ENCODE measurements at regions not wholly inside any gene's neighbourhood (a gene's known extent, or its start where the extent isn't known, plus 50 kb on each side); places are given as distances from the start of the nearest gene placed in this dataset.
A peak's percentile ranks its signal among the peaks of the same experiment; 100 is the strongest.
"Not testable (repeated sequence)": the region's sequence is repeated elsewhere in the genome, so short reads cannot be mapped to it uniquely, and the experiment has no call there.

DNA sequence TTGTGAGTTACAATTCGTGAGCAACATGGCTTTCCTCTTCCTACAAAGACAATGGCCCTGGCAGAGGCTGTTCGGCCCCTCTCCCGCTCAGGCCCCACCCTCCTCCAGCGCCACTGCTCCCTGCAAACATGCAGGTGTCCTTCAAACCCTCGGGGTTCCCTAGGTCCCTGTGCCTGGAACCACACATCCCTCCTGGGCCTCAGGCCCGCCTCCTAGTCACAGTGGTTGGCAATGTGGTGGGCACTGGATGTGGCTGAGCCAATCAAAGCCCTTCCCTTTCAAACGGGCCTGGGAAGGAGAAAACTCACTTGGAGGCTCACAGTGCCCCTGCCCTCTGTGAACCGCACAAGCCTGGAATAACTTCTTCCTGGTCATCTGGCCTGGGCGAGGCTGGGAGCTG, 147.2 kb downstream of the TFAP2C start:
- DNase-seq (no peak), ATAC-seq (no peak)
- Mint-ChIP-seq H3K27ac (no peak overlapping the region), H3K4me3 (no peak overlapping the region), H3K9me3 (no peaks in the 10 kb centered on the region), H3K27me3 (peaks cover 26% of the 10 kb centered on the region), H3K4me1 (peaks cover 10% of the 10 kb centered on the region)

DNA sequence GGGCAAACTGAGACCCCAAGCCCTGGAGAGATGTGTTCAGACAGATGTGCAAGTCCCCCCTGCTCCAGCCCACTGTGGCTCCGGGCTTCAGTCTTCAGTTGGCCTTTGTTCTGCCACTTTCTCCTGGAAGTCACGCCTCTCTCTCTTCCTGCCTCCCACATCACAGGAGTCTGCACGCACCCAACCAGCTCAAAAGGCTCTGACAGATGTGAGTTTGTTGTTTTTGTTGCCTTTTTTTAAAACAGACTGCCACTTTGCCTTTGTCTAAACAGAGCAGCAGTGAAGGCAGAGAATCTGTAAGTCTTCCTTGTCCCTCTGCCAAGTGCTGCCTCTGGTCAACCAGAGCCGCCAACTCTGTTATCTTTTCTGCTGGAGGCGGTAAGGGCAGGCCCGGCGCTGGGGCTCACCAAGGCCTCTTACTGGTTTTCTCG, 149.7 kb downstream of the TFAP2C start:
- DNase-seq (no peak), ATAC-seq (no peak)
- Mint-ChIP-seq H3K27me3 (peaks cover 35% of the 10 kb centered on the region), H3K9me3 (no peaks in the 10 kb centered on the region), H3K4me1 (peaks cover 10% of the 10 kb centered on the region), H3K4me3 (no peak overlapping the region), H3K27ac (no peak overlapping the region)

DNA sequence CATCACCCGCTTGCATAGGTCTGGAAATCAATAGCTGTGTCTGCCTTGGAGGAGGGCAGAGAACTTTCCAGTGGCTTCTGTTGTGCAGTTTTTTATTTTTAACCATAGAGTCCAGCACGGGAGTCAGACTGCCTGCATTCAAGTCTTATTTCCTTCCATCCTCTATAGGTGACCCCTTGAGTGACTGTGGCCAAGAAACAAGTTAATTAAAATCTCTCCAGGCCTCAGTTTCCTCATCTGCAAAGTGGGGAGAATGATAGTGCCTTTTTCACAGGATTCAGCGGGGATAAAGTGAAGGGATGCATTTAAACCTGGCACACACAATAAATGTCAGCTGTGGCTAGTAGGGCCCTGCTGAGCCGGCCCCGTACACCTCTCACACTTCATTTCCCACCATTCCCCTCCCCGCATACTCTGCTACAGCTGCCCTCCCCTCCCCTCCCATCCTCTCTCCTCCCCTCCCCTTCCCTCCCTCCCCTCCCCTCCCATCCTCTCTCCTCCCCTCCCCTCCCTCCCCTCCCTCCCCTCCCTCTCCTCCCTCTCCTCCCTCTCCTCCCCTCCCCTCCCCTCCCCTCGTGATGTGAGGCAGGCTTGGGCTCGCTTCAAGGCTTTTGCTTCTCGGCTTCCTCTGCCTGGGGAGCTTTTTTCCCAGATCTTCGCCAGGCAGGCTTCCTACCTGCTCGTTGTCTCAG, 150.5 kb downstream of the TFAP2C start:
- H3K27me3 Mint-ChIP-seq: peaks cover 35% of the 10 kb centered on the region
- H3K4me3 Mint-ChIP-seq: no peak overlapping the region
- no peak overlapping the region for H3K27ac Mint-ChIP-seq
- DNase-seq (no peak), ATAC-seq (peak; percentile 35)
- no peaks in the 10 kb centered on the region for H3K9me3 Mint-ChIP-seq
- peaks cover 10% of the 10 kb centered on the region for H3K4me1 Mint-ChIP-seq

DNA sequence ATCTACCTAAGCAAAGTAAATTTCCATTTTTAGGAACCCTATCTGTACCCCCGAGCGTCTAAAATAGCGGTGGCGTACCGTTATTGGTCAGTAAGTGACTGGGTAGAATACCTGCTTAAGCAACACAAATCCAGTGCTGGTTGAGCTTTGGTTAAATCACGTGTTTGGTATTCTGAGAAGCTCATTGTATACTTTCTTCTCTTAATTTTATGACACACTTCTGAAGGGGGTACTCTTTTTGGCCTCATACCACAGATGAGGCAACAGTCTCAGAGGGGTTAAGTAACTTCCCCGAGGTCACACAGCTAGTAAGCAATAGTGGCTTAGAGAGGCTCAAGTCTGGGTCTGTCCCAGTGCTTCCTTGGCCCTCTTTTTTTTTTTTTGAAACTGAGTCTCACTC, 151.2 kb downstream of the TFAP2C start:
- no peak overlapping the region for H3K4me3 Mint-ChIP-seq
- H3K9me3 Mint-ChIP-seq: no peaks in the 10 kb centered on the region
- H3K4me1 Mint-ChIP-seq: peaks cover 10% of the 10 kb centered on the region
- no peak overlapping the region for H3K27ac Mint-ChIP-seq
- H3K27me3 Mint-ChIP-seq: peaks cover 35% of the 10 kb centered on the region
- ATAC-seq: no peak
- DNase-seq: no peak

DNA sequence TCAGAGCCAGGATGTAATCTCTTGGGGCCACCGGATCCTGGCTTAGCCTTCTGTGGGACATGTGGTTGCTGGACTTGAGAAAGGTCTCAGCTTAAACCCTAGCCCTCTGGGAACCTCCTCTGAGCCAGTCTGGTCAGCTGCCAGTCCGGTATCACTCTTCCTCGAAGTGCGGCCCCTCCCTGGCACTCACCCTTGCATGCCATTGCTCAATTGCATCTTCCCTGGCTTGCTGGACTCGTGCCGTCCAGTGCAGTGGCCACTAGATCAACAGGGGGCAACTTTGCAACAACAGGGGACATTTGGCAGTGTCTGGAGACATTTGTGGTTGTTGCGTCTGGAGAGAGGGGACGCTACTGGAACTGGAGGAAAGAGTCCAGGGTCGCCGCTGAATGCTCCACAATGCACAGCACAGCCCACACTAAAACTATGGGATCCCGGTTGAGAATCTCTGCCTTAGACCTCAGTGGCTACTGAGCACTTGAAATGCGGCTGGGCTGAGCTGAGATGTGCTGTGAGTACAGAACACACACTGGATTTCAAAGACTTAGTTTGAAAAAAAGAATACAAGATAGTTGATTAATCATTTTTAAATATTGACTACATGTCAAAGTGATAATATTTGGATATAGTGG, 152.1 kb downstream of the TFAP2C start:
- Mint-ChIP-seq H3K4me3 (no peak overlapping the region), H3K27ac (no peak overlapping the region), H3K4me1 (peaks cover 10% of the 10 kb centered on the region), H3K9me3 (no peaks in the 10 kb centered on the region), H3K27me3 (peaks cover 35% of the 10 kb centered on the region)
- DNase-seq (no peak), ATAC-seq (no peak)

DNA sequence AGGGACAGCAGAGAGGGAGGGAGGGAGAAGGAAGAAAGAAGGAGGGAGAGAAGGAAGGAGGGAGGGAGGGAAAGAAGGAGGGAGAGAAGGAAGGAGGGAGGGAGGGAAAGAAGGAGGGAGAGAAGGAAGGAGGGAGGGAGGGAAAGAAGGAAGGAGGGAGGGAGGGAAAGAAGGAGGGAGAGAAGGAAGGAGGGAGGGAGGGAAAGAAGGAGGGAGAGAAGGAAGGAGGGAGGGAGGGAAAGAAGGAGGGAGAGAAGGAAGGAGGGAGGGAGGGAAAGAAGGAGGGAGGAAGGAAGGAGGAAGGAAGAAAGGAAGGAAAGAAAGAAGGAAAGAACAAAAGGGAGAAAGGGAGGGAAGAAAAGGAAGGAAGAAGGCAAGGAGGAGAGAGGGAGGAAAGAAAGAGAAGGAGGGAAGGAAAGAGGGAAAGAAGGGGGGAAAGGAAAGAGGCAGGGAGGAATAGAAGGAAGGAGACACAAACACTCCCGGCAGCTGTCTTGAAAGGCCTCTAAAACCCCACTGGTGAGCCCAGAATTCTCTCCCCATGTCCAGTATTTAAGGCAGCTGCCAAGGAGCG, 153.0 kb downstream of the TFAP2C start:
- not testable (repeated sequence) for H3K4me3 Mint-ChIP-seq, ATAC-seq, DNase-seq, H3K4me1 Mint-ChIP-seq, H3K27ac Mint-ChIP-seq, H3K9me3 Mint-ChIP-seq
- peaks cover 35% of the 10 kb centered on the region for H3K27me3 Mint-ChIP-seq

DNA sequence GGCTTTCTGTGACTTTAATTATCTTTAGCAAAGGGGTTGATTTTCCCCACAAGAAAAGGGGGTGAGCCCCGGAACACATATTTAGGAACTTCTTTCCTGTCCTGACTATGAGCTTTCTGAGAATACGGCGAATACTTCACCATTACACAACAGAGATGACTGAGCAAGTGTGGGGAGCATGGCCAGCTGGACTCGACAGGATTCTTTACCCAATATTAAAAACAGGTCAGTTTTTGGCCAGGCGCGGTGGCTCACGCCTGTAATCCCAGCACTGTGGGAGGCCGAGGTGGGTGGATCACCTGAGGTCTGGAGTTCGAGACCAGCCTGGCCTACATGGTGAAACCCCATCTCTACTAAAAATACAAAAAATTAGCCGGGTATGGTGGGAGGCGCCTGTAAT, 153.7 kb downstream of the TFAP2C start:
- ATAC-seq, H3K4me1 Mint-ChIP-seq, H3K27ac Mint-ChIP-seq, H3K9me3 Mint-ChIP-seq, H3K4me3 Mint-ChIP-seq, DNase-seq: not testable (repeated sequence)
- H3K27me3 Mint-ChIP-seq: peaks cover 35% of the 10 kb centered on the region

DNA sequence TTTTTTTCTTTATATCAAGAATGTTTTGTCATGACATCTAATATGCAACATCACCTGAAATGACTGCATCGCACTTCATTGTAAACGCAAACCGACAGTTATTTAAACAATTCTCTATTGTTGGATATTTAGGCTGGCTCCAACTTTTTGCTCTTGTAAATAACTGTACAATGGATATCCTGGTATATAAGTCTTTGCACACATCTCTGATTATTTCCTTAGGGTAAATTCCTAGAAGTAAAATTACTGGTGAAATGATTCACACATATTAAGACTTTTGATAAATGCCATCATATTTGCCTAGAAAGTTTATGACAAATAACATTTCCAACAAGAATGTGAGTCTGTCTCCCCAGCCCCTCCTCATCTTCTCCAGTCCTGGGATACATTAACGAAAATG, 154.7 kb downstream of the TFAP2C start:
- Mint-ChIP-seq H3K4me1 (peaks cover 5% of the 10 kb centered on the region), H3K27ac (no peak overlapping the region), H3K9me3 (no peaks in the 10 kb centered on the region), H3K27me3 (peaks cover 30% of the 10 kb centered on the region), H3K4me3 (no peak overlapping the region)
- DNase-seq (no peak), ATAC-seq (no peak)

DNA sequence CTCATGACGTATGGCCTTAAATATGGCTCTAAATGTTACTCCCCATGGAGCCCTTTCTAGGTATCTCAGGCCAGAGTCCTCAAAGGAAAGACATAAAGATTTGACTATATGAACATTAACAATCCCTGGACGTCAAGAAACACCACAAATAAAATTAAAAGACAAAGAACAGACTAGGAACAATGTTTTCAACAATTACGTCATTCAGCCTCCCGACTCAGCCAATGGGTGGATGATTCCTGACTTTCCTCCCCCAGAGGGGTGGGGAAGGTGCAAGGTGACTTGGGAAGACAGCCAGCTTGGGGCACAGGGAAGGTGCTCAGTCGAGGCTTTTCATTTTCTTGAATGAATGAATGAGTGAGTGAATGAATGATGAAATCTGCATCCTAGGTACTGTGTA, 157.4 kb downstream of the TFAP2C start:
- Mint-ChIP-seq H3K27ac (no peak overlapping the region), H3K9me3 (no peaks in the 10 kb centered on the region), H3K4me1 (no peaks in the 10 kb centered on the region), H3K4me3 (no peak overlapping the region), H3K27me3 (peaks cover 7% of the 10 kb centered on the region)
- DNase-seq (no peak), ATAC-seq (no peak)

DNA sequence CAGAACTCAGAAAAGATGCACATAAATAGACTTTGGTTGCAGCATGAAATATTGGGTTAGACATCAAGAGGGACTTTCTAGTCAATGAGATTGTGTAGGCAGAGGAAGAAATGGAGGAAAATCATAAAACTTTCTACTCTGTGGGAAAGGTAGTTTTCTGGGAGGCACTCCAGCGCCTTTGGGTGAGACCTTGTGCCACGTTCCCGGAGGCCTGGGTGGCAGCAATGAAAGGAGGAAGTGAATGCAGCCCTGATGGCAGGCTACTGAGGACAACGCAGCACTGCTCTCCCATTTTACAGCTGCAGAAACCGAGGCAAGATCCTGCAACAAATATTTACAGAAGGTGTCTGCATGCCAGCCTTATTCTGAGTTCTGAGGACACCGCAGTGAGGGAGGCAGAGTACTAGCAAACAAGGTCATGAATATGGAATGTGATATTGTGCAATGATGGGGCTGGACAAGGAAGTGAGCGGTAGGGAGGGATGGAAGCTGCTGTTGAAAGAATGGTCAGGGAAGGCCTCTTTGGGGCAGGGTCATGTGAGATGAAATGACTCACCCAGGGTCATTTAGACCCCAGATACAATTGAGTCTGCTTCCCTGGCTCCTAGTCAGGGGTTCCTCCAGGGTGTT, 159.1 kb downstream of the TFAP2C start:
- Mint-ChIP-seq H3K4me3 (no peak overlapping the region), H3K9me3 (no peaks in the 10 kb centered on the region), H3K27me3 (no peaks in the 10 kb centered on the region), H3K4me1 (no peaks in the 10 kb centered on the region), H3K27ac (no peak overlapping the region)
- DNase-seq (no peak), ATAC-seq (no peak)

DNA sequence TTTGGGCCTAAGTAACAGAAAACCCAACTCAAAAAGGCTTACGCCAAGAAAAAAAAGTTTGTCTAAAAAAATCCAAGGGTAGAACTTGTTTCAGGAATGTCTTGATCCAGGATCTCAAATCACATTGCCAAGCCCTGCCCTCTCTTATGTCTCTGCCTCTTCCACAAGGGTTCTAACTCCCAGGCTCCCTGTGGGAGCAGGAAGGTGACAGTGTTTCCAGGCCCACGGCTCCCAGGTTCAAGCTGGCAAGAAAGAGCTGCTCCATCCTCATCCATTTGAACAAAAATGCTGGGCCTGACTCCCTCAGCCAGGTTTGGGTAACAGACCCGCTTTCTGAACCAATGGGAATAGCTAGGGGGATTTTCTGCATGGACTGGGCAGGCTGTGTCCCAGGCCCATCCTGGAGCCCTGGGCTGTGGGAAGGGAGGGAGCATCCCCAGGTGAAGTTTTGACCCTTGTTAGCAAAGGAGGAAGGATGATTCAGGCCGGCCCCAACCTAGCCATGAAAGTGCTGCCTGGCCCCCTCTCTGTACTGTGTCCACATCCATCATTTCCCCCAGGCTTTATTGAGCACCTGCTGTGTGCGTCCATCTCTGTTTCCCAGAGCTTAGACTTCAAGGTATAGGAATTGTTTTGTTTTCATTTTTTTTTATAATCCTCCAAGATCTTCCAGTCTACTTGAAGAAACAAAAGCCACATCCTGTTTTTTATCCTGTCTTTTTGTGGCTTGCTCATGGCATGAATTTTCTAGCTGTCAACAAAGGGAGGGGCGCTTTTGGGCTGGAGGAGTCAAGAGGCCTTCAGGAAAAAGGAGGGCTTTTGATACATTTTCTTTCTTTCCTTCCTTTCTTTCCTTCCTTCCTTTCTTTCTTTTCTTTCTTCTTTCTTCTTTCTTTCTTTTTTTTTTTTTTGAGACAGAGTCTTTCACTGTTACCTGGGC, 159.8 kb downstream of the TFAP2C start:
- H3K4me1 Mint-ChIP-seq: no peaks in the 10 kb centered on the region
- H3K4me3 Mint-ChIP-seq: no peak overlapping the region
- peaks cover 0 to under 1% of the 10 kb centered on the region in 2 donors for H3K9me3 Mint-ChIP-seq
- DNase-seq (no peak), ATAC-seq (no peak)
- H3K27ac Mint-ChIP-seq: no peak overlapping the region
- no peaks in the 10 kb centered on the region for H3K27me3 Mint-ChIP-seq

DNA sequence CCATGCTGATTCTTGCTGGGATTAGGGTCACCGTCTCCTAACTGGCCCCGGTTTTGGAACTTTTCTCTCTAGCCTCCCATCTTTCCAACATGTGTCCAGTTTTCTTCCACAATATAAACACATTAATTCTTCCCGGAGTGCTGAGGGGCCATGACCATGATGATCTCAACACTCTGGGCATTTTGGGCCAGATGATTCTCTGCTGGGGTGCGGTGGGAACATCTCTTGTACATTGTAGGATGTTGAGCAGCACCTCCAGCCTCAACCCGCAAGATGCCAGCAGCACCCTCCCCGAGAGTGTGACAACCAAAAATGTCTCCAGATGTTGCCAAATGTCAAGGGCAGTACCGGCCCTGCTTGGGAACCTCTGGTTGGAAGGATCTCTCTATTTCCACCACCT, 164.8 kb downstream of the TFAP2C start:
- no peak for DNase-seq
- H3K27me3 Mint-ChIP-seq: no peaks in the 10 kb centered on the region
- no peaks in the 10 kb centered on the region for H3K4me1 Mint-ChIP-seq
- no peak overlapping the region for H3K4me3 Mint-ChIP-seq
- peaks cover 8 to 18% of the 10 kb centered on the region in 2 donors for H3K9me3 Mint-ChIP-seq
- ATAC-seq: no peak
- no peak overlapping the region for H3K27ac Mint-ChIP-seq

DNA sequence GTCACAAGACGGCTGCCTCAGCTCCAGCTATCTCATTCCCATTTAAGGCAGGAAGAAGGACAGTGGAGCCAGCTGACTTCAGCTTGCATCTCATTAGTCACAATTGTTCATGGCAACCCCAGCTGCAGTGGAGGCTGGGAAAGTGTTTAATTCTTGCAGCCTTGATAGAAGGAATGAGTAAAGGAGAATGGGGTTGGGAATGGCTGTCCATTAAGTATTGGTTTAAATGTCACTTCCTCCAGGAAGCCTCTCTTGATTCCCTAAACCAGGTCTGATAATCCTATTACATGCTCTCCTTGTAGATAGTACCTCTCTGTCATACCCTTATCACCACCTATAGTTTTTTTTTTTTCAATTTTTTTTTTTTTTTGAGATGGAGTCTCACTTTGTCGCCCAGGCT, 166.4 kb downstream of the TFAP2C start:
- no peaks in the 10 kb centered on the region for H3K4me1 Mint-ChIP-seq
- no peak overlapping the region for H3K4me3 Mint-ChIP-seq
- H3K27me3 Mint-ChIP-seq: peaks cover under 1% of the 10 kb centered on the region
- H3K9me3 Mint-ChIP-seq: peaks cover 10 to 22% of the 10 kb centered on the region in 2 donors
- no peak for DNase-seq
- H3K27ac Mint-ChIP-seq: no peak overlapping the region
- no peak for ATAC-seq

DNA sequence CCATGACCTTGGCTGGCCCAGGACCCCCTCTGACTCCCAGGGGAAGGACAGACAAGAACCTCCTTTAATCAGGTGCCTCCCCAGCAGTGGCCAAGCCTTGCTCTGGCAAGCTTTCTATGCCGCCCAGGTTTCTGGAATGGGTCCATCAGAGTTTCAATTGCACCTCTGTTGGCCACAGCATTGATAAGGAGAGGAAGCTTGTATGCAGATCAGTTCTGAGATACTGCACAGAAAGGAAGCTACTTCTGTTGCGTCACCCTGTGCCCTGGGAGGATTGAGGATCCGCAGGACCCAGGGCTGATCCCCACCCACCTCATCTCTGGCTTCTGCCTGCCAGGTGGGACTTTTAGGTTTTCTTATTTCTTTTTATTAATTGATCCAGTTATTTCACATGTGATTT, 167.2 kb downstream of the TFAP2C start:
- no peak for ATAC-seq
- no peak for DNase-seq
- H3K4me1 Mint-ChIP-seq: no peaks in the 10 kb centered on the region
- H3K27ac Mint-ChIP-seq: no peak overlapping the region
- H3K27me3 Mint-ChIP-seq: peaks cover 7% of the 10 kb centered on the region
- peaks cover 10 to 22% of the 10 kb centered on the region in 2 donors for H3K9me3 Mint-ChIP-seq
- no peak overlapping the region for H3K4me3 Mint-ChIP-seq

DNA sequence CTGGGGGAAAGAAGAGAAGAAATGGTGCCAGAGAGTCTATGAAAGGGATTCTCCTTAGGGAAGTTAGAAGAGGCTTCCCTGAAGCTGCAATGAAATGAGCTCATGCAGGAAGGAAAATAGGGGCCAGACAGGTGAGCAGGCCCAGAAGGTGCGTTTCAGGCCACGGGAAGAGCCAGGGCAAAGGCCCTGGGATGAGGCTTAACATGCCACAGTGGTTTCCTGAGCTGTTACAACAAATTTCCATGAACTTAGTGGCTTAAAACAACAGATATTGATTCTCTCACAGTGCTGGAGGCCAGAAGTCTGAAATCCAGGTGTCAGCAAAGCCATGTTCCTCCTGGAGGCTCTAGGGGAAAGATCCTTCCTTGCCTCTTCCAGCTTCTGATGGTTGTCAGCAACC, 167.9 kb downstream of the TFAP2C start:
- no peak overlapping the region for H3K4me3 Mint-ChIP-seq

More for the DNA sequence above, 167.9 kb downstream of the TFAP2C start:
- H3K9me3 Mint-ChIP-seq: peaks cover 10 to 22% of the 10 kb centered on the region in 2 donors
- no peak overlapping the region for H3K27ac Mint-ChIP-seq
- H3K4me1 Mint-ChIP-seq: no peaks in the 10 kb centered on the region
- ATAC-seq: no peak
- DNase-seq: no peak
- H3K27me3 Mint-ChIP-seq: peaks cover 7% of the 10 kb centered on the region
